Activated CD4-positive, CD25-positive, alpha-beta regulatory T cell treated with anti-CD3 and anti-CD28 coated beads, Interleukin-2, amount 50 U/mL, for 72 hours (primary cell): ENCODE measurements at regions not wholly inside any gene's neighbourhood (a gene's known extent, or its start where the extent isn't known, plus 50 kb on each side); places are given as distances from the start of the nearest gene placed in this dataset.

Experiments
- DNase-seq: peaks from one replicate; pipeline ENCODE4 v3.0.0; 2021

- no peak for DNase-seq
Measured at GRCh38 chr9:119802621-119803020, 433.4 kb upstream of the BRINP1 start.

GRCh38 chr9:119802133-119802532 lies 432.9 kb upstream of the BRINP1 start:
- DNase-seq: no peak

- DNase-seq: no peak
Measured at GRCh38 chr9:119801311-119801710, 432.1 kb upstream of the BRINP1 start.

- DNase-seq: no peak
Measured at GRCh38 chr9:119795395-119795794, 426.2 kb upstream of the BRINP1 start.

- no peak for DNase-seq
Measured at GRCh38 chr9:119794836-119795235, 425.6 kb upstream of the BRINP1 start.

- DNase-seq: no peak
Measured at GRCh38 chr9:119793218-119793617, 424.0 kb upstream of the BRINP1 start.

- DNase-seq: no peak
Measured at GRCh38 chr9:119792242-119792641, 423.0 kb upstream of the BRINP1 start.

- DNase-seq: no peak
Measured at GRCh38 chr9:119789987-119790386, 420.8 kb upstream of the BRINP1 start.

GRCh38 chr9:119788921-119789320 lies 419.7 kb upstream of the BRINP1 start:
- DNase-seq: no peak

- no peak for DNase-seq
Measured at GRCh38 chr9:119781886-119782285, 412.7 kb upstream of the BRINP1 start.

- DNase-seq: no peak
Measured at GRCh38 chr9:119775410-119775809, 406.2 kb upstream of the BRINP1 start.

GRCh38 chr9:119773823-119774222 lies 404.6 kb upstream of the BRINP1 start:
- DNase-seq: no peak

- no peak for DNase-seq
Measured at GRCh38 chr9:119771341-119771740, 402.1 kb upstream of the BRINP1 start.

GRCh38 chr9:119768266-119768665 lies 399.0 kb upstream of the BRINP1 start:
- DNase-seq: no peak

GRCh38 chr9:119765632-119766175 lies 396.5 kb upstream of the BRINP1 start:
- no peak for DNase-seq

GRCh38 chr9:119763260-119763659 lies 394.0 kb upstream of the BRINP1 start:
- no peak for DNase-seq

- DNase-seq: no peak
Measured at GRCh38 chr9:119761812-119762211, 392.6 kb upstream of the BRINP1 start.

- no peak for DNase-seq
Measured at GRCh38 chr9:119758990-119759389, 389.8 kb upstream of the BRINP1 start.

GRCh38 chr9:119758241-119758640 lies 389.0 kb upstream of the BRINP1 start:
- DNase-seq: no peak

- no peak for DNase-seq
Measured at GRCh38 chr9:119739476-119739875, 370.2 kb upstream of the BRINP1 start.

GRCh38 chr9:119736491-119737454 lies 367.5 kb upstream of the BRINP1 start:
- DNase-seq: no peak

GRCh38 chr9:119727988-119728387 lies 358.8 kb upstream of the BRINP1 start:
- no peak for DNase-seq

GRCh38 chr9:119726035-119726434 lies 356.8 kb upstream of the BRINP1 start:
- no peak for DNase-seq

GRCh38 chr9:119722384-119722783 lies 353.1 kb upstream of the BRINP1 start:
- no peak for DNase-seq

- no peak for DNase-seq
Measured at GRCh38 chr9:119712325-119712724, 343.1 kb upstream of the BRINP1 start.
